ENCODE measurements at regions not wholly inside any gene's neighbourhood (a gene's known extent, or its start where the extent isn't known, plus 50 kb on each side); places are given as distances from the start of the nearest gene placed in this dataset.

- TF ChIP-seq CTCF (IDR thresholded peaks at IDR 0.05) (no peak), POLR2A (IDR thresholded peaks at IDR 0.05) (no peak), EP300 (IDR thresholded peaks at IDR 0.05) (no peak)
These were observed 554.0 kb downstream of the MDFIC start for GRCh38 chr7:115475761-115476385.

Measured in suprapubic skin (tissue), 3 donors.